Activated CD8-positive, alpha-beta T cell treated with anti-CD3 and anti-CD28 coated beads for 36 hours (primary cell): ENCODE measurements at regions not wholly inside any gene's neighbourhood (a gene's known extent, or its start where the extent isn't known, plus 50 kb on each side); places are given as distances from the start of the nearest gene placed in this dataset.

Experiments used
- ATAC-seq: fragments of 200-7000 bp; cut with Tn5 transposase; one replicate; pipeline ENCODE4 v1.10.0; 2021; ENCODE audit warnings: mild to moderate bottlenecking, moderate library complexity
- CTCF ChIA-PET: fragments of 350-600 bp; sonication (Branson Sonifier 250); formaldehyde crosslinking; loops from one replicate; lab custom pipeline; 2021; ENCODE audit warnings: antibody characterized with exemption; lab: Charles Lee
- POLR2A ChIA-PET: fragments of 350-600 bp; sonication (Branson Sonifier 250); formaldehyde crosslinking; loops from one replicate; lab custom pipeline; 2021; ENCODE audit warnings: antibody characterized with exemption; lab: Charles Lee
- DNase-seq: peaks from one replicate; pipeline ENCODE4 v3.0.0-alpha.2; 2020
- H3K27ac Mint-ChIP-seq: one replicate; pipeline ENCODE4 v1.8.0; 2021; ENCODE audit warnings: mild to moderate bottlenecking, mixed read lengths
- H3K27me3 Mint-ChIP-seq: one replicate; pipeline ENCODE4 v1.8.0; 2021; ENCODE audit warnings: mixed read lengths
- H3K36me3 Mint-ChIP-seq: one replicate; pipeline ENCODE4 v1.8.0; 2021; ENCODE audit warnings: low read depth, mixed read lengths
- H3K4me1 Mint-ChIP-seq: one replicate; pipeline ENCODE4 v1.8.0; 2021; ENCODE audit warnings: low read depth, mixed read lengths
- H3K4me3 Mint-ChIP-seq: one replicate; pipeline ENCODE4 v1.8.0; 2021; ENCODE audit warnings: mild to moderate bottlenecking, moderate library complexity, mixed read lengths
- H3K9me3 Mint-ChIP-seq: one replicate; pipeline ENCODE4 v1.8.0; 2021; ENCODE audit warnings: mixed read lengths
- CTCF ChIP-seq: fragments of 200-600 bp; IDR thresholded peaks from one replicate; pipeline ENCODE4 v1.8.0; 2022; ENCODE audit warnings: antibody characterized with exemption, mild to moderate bottlenecking
- intact Hi-C: fragments of 100-400 bp; cut with micrococcal nuclease; formaldehyde crosslinking; loops from one replicate; pipeline ENCODE4 v1.10.0; 2022

- Mint-ChIP-seq H3K27me3 (no peaks in the 10 kb centered on the region), H3K36me3 (no peaks in the 10 kb centered on the region), H3K4me3 (no peak overlapping the region), H3K4me1 (no peaks in the 10 kb centered on the region), H3K9me3 (peaks cover 14% of the 10 kb centered on the region), H3K27ac (no peak overlapping the region)
- DNase-seq (no peak), ATAC-seq (no peak)
- intact Hi-C loops = no loop called here
- ChIA-PET CTCF (no interaction called here), POLR2A (no interaction called here)
- TF ChIP-seq CTCF = no peak
These were observed 545.6 kb downstream of the C6orf118 start for GRCh38 chr6:164763788-164764187.

GRCh38 chr6:164757451-164757850 lies 552.0 kb downstream of the C6orf118 start:
- no peaks in the 10 kb centered on the region for H3K36me3 Mint-ChIP-seq
- H3K27me3 Mint-ChIP-seq = no peaks in the 10 kb centered on the region
- CTCF ChIA-PET = no interaction called here
- no peaks in the 10 kb centered on the region for H3K4me1 Mint-ChIP-seq
- H3K9me3 Mint-ChIP-seq = peaks cover 10% of the 10 kb centered on the region
- DNase-seq (no peak), ATAC-seq (no peak)
- no peak overlapping the region for H3K27ac Mint-ChIP-seq
- intact Hi-C loops = no loop called here
- H3K4me3 Mint-ChIP-seq = no peak overlapping the region
- POLR2A ChIA-PET = no interaction called here
- no peak for TF ChIP-seq CTCF

- no peaks in the 10 kb centered on the region for H3K36me3 Mint-ChIP-seq
These were observed 552.7 kb downstream of the C6orf118 start for GRCh38 chr6:164756723-164757122.

GRCh38 chr6:164756142-164756541 lies 553.3 kb downstream of the C6orf118 start:
- H3K36me3 Mint-ChIP-seq = no peaks in the 10 kb centered on the region
- no peaks in the 10 kb centered on the region for H3K27me3 Mint-ChIP-seq
- no peaks in the 10 kb centered on the region for H3K4me1 Mint-ChIP-seq
- H3K9me3 Mint-ChIP-seq = peaks cover 8% of the 10 kb centered on the region
- TF ChIP-seq CTCF = no peak
- ATAC-seq = no peak
- intact Hi-C loops = no loop called here
- no peak for DNase-seq
- no peak overlapping the region for H3K4me3 Mint-ChIP-seq
- ChIA-PET CTCF (no interaction called here), POLR2A (no interaction called here)
- no peak overlapping the region for H3K27ac Mint-ChIP-seq

More at GRCh38 chr6:164756723-164757122, 552.7 kb downstream of the C6orf118 start:
- CTCF ChIA-PET = no interaction called here
- ATAC-seq = no peak
- TF ChIP-seq CTCF = no peak
- POLR2A ChIA-PET = no interaction called here
- Mint-ChIP-seq H3K4me3 (no peak overlapping the region), H3K27ac (no peak overlapping the region), H3K27me3 (no peaks in the 10 kb centered on the region), H3K9me3 (peaks cover 8% of the 10 kb centered on the region), H3K4me1 (no peaks in the 10 kb centered on the region)
- no peak for DNase-seq
- intact Hi-C loops = no loop called here

DNA sequence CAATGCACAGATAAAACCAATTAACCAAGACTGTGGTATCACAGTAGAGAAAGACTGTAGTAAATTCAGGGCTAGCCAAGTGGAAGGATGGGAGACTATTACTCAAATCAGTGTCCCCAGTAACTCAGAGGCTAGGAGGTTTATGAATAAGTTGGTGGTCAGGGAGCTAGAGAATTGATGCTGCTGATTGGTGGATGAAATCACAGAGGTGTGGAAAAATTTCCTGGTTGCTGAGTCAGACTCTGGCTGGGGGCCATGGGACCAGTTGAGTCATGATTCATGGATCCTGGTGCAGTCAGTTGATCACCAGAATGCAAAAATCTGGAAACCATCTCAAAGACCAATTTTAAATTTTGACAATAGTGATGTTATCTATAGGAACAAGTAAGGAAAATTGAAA lies 555.9 kb downstream of the C6orf118 start:
- Mint-ChIP-seq H3K27ac (no peak overlapping the region), H3K4me3 (no peak overlapping the region), H3K4me1 (no peaks in the 10 kb centered on the region), H3K27me3 (no peaks in the 10 kb centered on the region), H3K9me3 (peaks cover 6% of the 10 kb centered on the region), H3K36me3 (no peaks in the 10 kb centered on the region)
- CTCF ChIA-PET = no interaction called here
- intact Hi-C loops = no loop called here
- no peak for TF ChIP-seq CTCF
- no peak for DNase-seq
- no peak for ATAC-seq
- POLR2A ChIA-PET = interaction anchor here (0.6 kb wide), 1 partner anchor 187 kb away, joined by 3 read pairs; no protein-coding TSS in a partner anchor
